ENCODE measurements at regions not wholly inside any gene's neighbourhood (a gene's known extent, or its start where the extent isn't known, plus 50 kb on each side); places are given as distances from the start of the nearest gene placed in this dataset.

- intact Hi-C loops (cut with DNase I), result no loop called here
- Histone ChIP-seq H3K9me3 (no peaks in the 10 kb centered on the region), H3K36me3 (no peaks in the 10 kb centered on the region), H3K27me3 (no peaks in the 10 kb centered on the region), H3K27ac (no peak overlapping the region), H3K4me1 (peaks cover 0 to 13% (median 8%) of the 10 kb centered on the region in 3 donors), H3K4me3 (no peak overlapping the region)
- no peak for DNase-seq
- WGBS, 2 donors, result 73 to 83% methylated on average over 1 to 5 of the region's 5 CpGs
- no peak for TF ChIP-seq POLR2A (IDR thresholded peaks at IDR 0.05)
- no peak for TF ChIP-seq CTCF (IDR thresholded peaks at IDR 0.05)
These were observed 108.7 kb downstream of the PLCE1 start for GRCh38 chr10:94102436-94102835.

DNA sequence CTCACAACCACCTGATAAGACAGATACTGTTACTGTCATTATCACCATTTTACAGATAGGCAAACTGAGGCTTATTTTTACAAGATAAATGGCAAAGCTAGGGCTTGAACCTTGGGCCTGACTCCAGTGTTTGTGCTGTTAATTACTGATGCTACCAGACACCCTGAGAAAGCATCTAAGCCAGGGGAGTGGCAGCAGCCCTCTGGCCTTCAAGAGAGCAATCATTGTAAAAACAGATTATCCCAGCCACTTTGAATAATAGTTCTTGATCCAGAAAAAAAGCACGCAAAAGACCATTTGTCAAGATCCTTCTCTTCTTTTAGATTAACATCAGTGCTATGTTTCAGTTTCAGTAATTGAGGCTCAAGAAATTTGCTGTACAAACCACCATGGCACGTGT, 109.5 kb downstream of the PLCE1 start:
- no peak for DNase-seq
- no peak for TF ChIP-seq POLR2A (IDR thresholded peaks at IDR 0.05)
- TF ChIP-seq CTCF (IDR thresholded peaks at IDR 0.05), result no peak
- Histone ChIP-seq H3K4me1 (peaks cover 0 to 13% (median 8%) of the 10 kb centered on the region in 3 donors), H3K27me3 (no peaks in the 10 kb centered on the region), H3K27ac (no peak overlapping the region), H3K4me3 (no peak overlapping the region), H3K36me3 (no peaks in the 10 kb centered on the region), H3K9me3 (no peaks in the 10 kb centered on the region)
- intact Hi-C loops (cut with DNase I), result no loop called here
- 54 to 64% methylated on average over 2 of the region's 2 CpGs for WGBS, 2 donors

GRCh38 chr10:94103801-94104221, 110.1 kb downstream of the PLCE1 start:
- intact Hi-C loops (cut with DNase I), result no loop called here
- Histone ChIP-seq H3K4me3 (no peak overlapping the region), H3K4me1 (peaks cover 0 to 13% (median 8%) of the 10 kb centered on the region in 3 donors), H3K27ac (no peak overlapping the region), H3K36me3 (no peaks in the 10 kb centered on the region), H3K9me3 (no peaks in the 10 kb centered on the region), H3K27me3 (no peaks in the 10 kb centered on the region)
- WGBS, 2 donors, result 48% methylated on average over 4 of the region's 4 CpGs
- DNase-seq, result no peak
- TF ChIP-seq CTCF (IDR thresholded peaks at IDR 0.05), result no peak
- no peak for TF ChIP-seq POLR2A (IDR thresholded peaks at IDR 0.05)

GRCh38 chr10:94104316-94105000, 110.7 kb downstream of the PLCE1 start:
- no peaks in the 10 kb centered on the region for H3K36me3 ChIP-seq
- no peak overlapping the region for H3K4me3 ChIP-seq
- no peaks in the 10 kb centered on the region for H3K27me3 ChIP-seq
- no peaks in the 10 kb centered on the region for H3K9me3 ChIP-seq
- TF ChIP-seq CTCF (IDR thresholded peaks at IDR 0.05) (no peak), POLR2A (IDR thresholded peaks at IDR 0.05) (no peak)
- H3K4me1 ChIP-seq, result peaks cover 0 to 13% (median 8%) of the 10 kb centered on the region in 3 donors
- WGBS, 2 donors, result 53 to 56% methylated on average over 7 of the region's 7 CpGs
- intact Hi-C loops (cut with DNase I), result no loop called here
- no peak for DNase-seq
- no peak overlapping the region for H3K27ac ChIP-seq

- Histone ChIP-seq H3K4me3 (no peak overlapping the region), H3K9me3 (no peaks in the 10 kb centered on the region), H3K4me1 (peaks cover 0 to 13% (median 8%) of the 10 kb centered on the region in 3 donors), H3K36me3 (no peaks in the 10 kb centered on the region), H3K27me3 (no peaks in the 10 kb centered on the region), H3K27ac (no peak overlapping the region)
- DNase-seq, result no peak
- intact Hi-C loops (cut with DNase I), result no loop called here
- 81 to 83% methylated on average over 3 of the region's 3 CpGs for WGBS, 2 donors
- TF ChIP-seq POLR2A (IDR thresholded peaks at IDR 0.05), result no peak
- TF ChIP-seq CTCF (IDR thresholded peaks at IDR 0.05), result no peak
These were observed 111.5 kb downstream of the PLCE1 start for GRCh38 chr10:94105226-94105625.
